GM23338 (cell line): ENCODE measurements at regions not wholly inside any gene's neighbourhood (a gene's known extent, or its start where the extent isn't known, plus 50 kb on each side); places are given as distances from the start of the nearest gene placed in this dataset.

Source experiments
- CTCF ChIP-seq, 2 experiments: fragments of 200-600 bp in 1 of 2; sonication (generic) in 1 of 2; conservative IDR thresholded peaks; 2 replicates each; pipeline versions ENCODE4 v1.5.1 to v1.6.1; 2016 to 2017; ENCODE audit warnings: antibody characterized with exemption in 2 of 2, low read depth in 2 of 2, mild to moderate bottlenecking in 2 of 2, moderate library complexity in 1 of 2
- EZH2 ChIP-seq: fragments of 200-600 bp; sonication (generic); IDR thresholded peaks from one replicate; pipeline ENCODE4 v1.8.0; 2017; ENCODE audit warnings: antibody characterized with exemption, mild to moderate bottlenecking, low read depth; ENCODE audit not compliant: unreplicated experiment
- POLR2AphosphoS5 ChIP-seq: IDR thresholded peaks from 2 replicates; pipeline ENCODE4 v1.6.1; 2016; ENCODE audit warnings: antibody characterized with exemption, low read depth

DNA sequence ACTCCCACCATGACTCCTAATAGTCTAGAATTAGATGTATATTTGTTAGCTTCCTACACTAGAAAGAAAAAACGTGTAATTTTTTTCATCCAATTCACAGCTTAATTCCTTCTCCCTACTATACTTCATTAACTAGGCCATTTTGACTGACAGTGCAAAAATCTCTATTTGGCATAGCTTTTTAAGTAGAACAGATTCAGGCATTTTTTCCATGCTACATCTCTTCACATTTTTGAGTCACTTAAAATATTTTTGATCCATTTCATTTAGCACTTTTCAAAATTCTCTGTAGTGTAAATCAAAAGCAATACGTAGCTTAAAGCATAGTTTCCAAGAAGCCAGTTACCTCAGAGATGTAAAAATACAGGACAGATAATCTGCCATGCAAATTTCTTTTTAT lies 391.1 kb upstream of the NPVF start:
- TF ChIP-seq CTCF (conservative IDR thresholded peaks at IDR 0.05; ENCODE audit: low read depth in 2 of 2), result no peak
- no peak for TF ChIP-seq POLR2AphosphoS5
- TF ChIP-seq EZH2, result no peak
